ENCODE measurements at regions not wholly inside any gene's neighbourhood (a gene's known extent, or its start where the extent isn't known, plus 50 kb on each side); places are given as distances from the start of the nearest gene placed in this dataset.

DNA sequence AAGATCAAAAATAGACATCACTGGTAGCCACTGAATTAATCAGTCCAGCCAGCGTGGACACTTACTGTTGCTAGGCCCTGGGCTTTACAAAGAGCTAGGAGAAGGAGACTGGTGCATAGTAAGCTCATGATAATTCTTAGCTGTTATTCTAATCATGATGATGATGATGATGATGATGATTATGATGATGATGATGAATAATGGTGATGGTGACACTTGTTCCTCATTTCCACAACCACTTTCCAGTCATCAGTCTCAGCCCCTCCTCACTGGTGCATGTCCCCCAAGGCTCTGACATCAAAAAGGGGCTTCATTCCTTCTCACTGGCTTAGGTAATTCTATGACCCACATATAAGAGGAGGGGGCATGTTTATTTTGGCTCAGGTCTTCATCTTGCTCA is 701.0 kb downstream of the PTPRU start:
- H3K36me3 ChIP-seq (ENCODE audit: insufficient read depth, insufficient read length, low read length): no peaks in the 10 kb centered on the region
- no peaks in the 10 kb centered on the region for H3K9me3 ChIP-seq (ENCODE audit: insufficient read depth, low read length)
- no peak for TF ChIP-seq SUZ12 (IDR thresholded peaks at IDR 0.05; ENCODE audit: extremely low read depth, insufficient read depth, insufficient read length)
- no peak for TF ChIP-seq ZNF274 (IDR thresholded peaks at IDR 0.05; ENCODE audit: low read depth, low read length)
- TF ChIP-seq YY1 (IDR thresholded peaks at IDR 0.05; ENCODE audit: insufficient read depth, insufficient read length): no peak
- DNase-seq (ENCODE audit: low read depth, low spot score): no peak
- H3K27me3 ChIP-seq (ENCODE audit: insufficient read depth, insufficient read length): no peaks in the 10 kb centered on the region
- no peak overlapping the region for H3K9ac ChIP-seq (ENCODE audit: insufficient read length, low read depth)
- H3K4me1 ChIP-seq (ENCODE audit: insufficient read depth, insufficient read length): peaks cover 18% of the 10 kb centered on the region
- no peak overlapping the region for H3K4me3 ChIP-seq (ENCODE audit: insufficient read length, low read depth)

DNA sequence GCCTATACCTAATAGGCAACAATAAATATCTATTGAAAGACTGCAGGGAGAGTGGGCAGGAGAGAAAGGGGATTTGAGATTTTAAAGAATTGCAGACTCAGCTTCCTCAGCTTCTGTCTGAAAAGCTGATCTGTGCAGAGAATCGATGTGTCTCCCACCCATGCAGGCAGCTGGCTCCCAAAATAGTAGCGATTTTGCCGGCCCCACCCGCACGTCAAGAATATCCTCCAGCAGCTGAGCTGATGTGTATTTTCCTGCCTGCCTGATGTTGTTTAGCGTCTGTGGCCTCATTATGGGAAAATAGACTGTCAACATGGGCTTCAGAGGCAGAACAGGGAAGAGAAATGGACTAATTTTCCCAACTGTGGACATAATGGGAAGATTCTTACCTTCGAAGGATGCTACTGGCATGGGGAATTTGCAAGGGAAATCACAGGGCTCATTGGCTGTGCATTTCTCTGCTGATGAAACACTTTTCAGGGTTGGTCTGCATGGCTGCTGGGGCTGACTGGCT is 699.8 kb downstream of the PTPRU start:
- no peaks in the 10 kb centered on the region for H3K9me3 ChIP-seq (ENCODE audit: insufficient read depth, low read length)
- H3K27me3 ChIP-seq (ENCODE audit: insufficient read depth, insufficient read length): no peaks in the 10 kb centered on the region
- H3K9ac ChIP-seq (ENCODE audit: insufficient read length, low read depth): no peak overlapping the region
- H3K4me1 ChIP-seq (ENCODE audit: insufficient read depth, insufficient read length): peaks cover 18% of the 10 kb centered on the region
- no peaks in the 10 kb centered on the region for H3K36me3 ChIP-seq (ENCODE audit: insufficient read depth, insufficient read length, low read length)
- no peak for TF ChIP-seq ZNF274 (IDR thresholded peaks at IDR 0.05; ENCODE audit: low read depth, low read length)
- TF ChIP-seq SUZ12 (IDR thresholded peaks at IDR 0.05; ENCODE audit: extremely low read depth, insufficient read depth, insufficient read length): no peak
- TF ChIP-seq YY1 (IDR thresholded peaks at IDR 0.05; ENCODE audit: insufficient read depth, insufficient read length): no peak
- no peak for DNase-seq (ENCODE audit: low read depth, low spot score)
- no peak overlapping the region for H3K4me3 ChIP-seq (ENCODE audit: insufficient read length, low read depth)

DNA sequence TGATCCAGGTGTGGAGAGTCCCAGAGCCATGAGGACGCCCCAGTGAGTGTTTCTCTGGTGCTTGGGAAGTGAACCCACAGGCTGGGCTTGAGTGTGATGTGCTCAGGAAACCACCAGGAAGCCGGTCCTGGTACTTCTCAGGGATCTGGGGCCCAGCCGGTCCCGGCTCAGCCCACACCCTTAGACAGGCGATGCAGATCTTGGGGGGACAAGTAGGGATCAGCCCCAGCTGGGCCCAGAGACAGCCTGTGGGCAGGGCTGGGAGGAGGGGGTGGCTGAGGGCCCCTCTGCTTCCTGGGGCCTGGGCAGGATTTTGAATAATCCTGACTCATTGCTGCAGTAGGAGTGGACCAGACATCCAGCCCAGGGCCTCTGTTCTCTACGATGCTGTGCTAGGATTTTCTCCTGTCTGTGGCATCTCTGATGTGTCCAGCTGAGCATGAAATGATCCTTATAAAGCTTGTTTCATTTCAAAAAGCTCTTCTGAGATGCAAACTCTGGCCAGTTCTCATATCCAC is 698.0 kb downstream of the PTPRU start:
- Histone ChIP-seq H3K4me1 (ENCODE audit: insufficient read depth, insufficient read length) (peaks cover 18% of the 10 kb centered on the region), H3K9ac (ENCODE audit: insufficient read length, low read depth) (peak overlapping the region; percentile 21), H3K9me3 (ENCODE audit: insufficient read depth, low read length) (no peaks in the 10 kb centered on the region), H3K27me3 (ENCODE audit: insufficient read depth, insufficient read length) (no peaks in the 10 kb centered on the region), H3K36me3 (ENCODE audit: insufficient read depth, insufficient read length, low read length) (no peaks in the 10 kb centered on the region), H3K4me3 (ENCODE audit: insufficient read length, low read depth) (no peak overlapping the region)
- TF ChIP-seq ZNF274 (IDR thresholded peaks at IDR 0.05; ENCODE audit: low read depth, low read length): no peak
- TF ChIP-seq YY1 (IDR thresholded peaks at IDR 0.05; ENCODE audit: insufficient read depth, insufficient read length): no peak
- TF ChIP-seq SUZ12 (IDR thresholded peaks at IDR 0.05; ENCODE audit: extremely low read depth, insufficient read depth, insufficient read length): no peak
- DNase-seq (ENCODE audit: low read depth, low spot score): no peak

DNA sequence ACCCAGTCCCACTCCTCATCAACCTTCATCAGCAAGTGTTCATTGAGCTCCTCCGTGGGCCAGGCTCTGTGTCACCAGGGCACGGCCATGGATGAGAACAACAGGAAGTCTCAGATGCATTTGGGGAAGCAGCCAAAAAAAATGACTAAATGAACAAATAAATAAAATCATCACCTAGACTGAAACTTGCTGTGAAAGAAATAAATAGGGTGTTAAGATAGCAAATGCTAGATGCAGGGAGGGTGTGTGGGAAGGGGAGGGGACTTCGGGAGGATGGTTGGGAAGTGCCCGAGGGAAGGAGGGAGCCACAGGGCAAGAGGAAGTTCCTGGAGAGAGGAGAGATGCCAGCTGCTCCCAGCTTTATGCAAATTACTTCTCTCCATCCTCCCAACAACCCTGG is 696.7 kb downstream of the PTPRU start:
- H3K9ac ChIP-seq (ENCODE audit: insufficient read length, low read depth): no peak overlapping the region
- no peak for DNase-seq (ENCODE audit: low read depth, low spot score)
- H3K9me3 ChIP-seq (ENCODE audit: insufficient read depth, low read length): no peaks in the 10 kb centered on the region
- no peak overlapping the region for H3K4me3 ChIP-seq (ENCODE audit: insufficient read length, low read depth)
- no peaks in the 10 kb centered on the region for H3K36me3 ChIP-seq (ENCODE audit: insufficient read depth, insufficient read length, low read length)
- H3K4me1 ChIP-seq (ENCODE audit: insufficient read depth, insufficient read length): peaks cover 18% of the 10 kb centered on the region
- no peaks in the 10 kb centered on the region for H3K27me3 ChIP-seq (ENCODE audit: insufficient read depth, insufficient read length)
- TF ChIP-seq YY1 (IDR thresholded peaks at IDR 0.05; ENCODE audit: insufficient read depth, insufficient read length) (no peak), ZNF274 (IDR thresholded peaks at IDR 0.05; ENCODE audit: low read depth, low read length) (no peak), SUZ12 (IDR thresholded peaks at IDR 0.05; ENCODE audit: extremely low read depth, insufficient read depth, insufficient read length) (no peak)

DNA sequence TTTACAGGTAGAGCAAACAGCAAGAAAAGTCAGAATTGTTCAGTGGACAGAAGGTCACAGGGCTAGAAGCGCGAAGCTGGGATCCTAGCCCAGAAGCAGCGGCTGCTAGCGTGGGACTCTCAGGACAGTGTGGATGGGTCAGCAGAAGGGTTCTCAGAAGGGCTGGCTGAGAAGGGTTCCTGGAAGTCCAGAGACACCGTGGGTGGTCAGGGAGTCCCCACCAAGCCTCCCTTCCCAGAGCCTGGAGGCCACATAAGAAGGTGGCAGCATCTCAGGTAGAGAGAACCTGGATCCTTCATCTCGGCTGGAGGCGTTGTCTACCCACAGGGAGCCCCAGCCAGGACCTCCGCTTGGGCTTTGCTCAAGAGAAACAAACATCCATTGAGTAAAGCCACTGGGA is 696.3 kb downstream of the PTPRU start:
- Histone ChIP-seq H3K9me3 (ENCODE audit: insufficient read depth, low read length) (no peaks in the 10 kb centered on the region), H3K9ac (ENCODE audit: insufficient read length, low read depth) (no peak overlapping the region), H3K27me3 (ENCODE audit: insufficient read depth, insufficient read length) (no peaks in the 10 kb centered on the region), H3K36me3 (ENCODE audit: insufficient read depth, insufficient read length, low read length) (no peaks in the 10 kb centered on the region), H3K4me1 (ENCODE audit: insufficient read depth, insufficient read length) (peaks cover 18% of the 10 kb centered on the region), H3K4me3 (ENCODE audit: insufficient read length, low read depth) (no peak overlapping the region)
- DNase-seq (ENCODE audit: low read depth, low spot score): no peak
- TF ChIP-seq ZNF274 (IDR thresholded peaks at IDR 0.05; ENCODE audit: low read depth, low read length) (no peak), YY1 (IDR thresholded peaks at IDR 0.05; ENCODE audit: insufficient read depth, insufficient read length) (no peak), SUZ12 (IDR thresholded peaks at IDR 0.05; ENCODE audit: extremely low read depth, insufficient read depth, insufficient read length) (no peak)

DNA sequence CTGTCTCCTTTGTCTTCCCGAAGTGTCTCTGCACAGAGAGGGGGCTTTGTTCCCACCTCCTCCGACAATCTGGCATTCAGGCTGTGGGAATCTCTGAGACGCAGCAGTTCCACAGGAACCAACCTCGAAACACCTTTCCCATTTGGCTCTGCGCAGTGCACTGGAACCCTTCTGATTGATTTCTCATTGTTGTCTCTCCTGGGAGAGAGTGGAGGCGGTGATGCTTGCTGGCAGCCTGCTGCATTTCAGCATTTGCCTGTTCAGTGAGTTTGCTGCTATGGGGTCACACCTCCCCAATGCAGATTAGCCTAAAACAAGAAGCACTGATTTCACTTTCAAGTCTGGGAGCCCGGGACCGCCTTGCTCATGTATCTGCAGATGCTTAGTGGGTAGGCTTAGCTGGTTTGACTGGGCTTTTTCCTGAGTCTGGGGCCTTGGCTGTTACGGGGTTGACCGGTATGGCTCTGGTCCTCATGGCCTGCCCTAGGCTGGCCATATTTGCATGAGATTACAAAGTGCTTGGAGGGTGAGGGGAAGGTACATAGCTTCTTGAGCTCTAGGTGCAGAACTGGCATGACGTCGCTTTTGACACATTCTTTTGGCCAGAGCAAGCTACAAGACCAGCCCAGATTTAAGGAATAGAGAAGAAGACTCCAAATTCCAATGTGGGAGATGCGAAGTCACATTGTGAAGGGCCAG is 695.3 kb downstream of the PTPRU start:
- no peak for TF ChIP-seq YY1 (IDR thresholded peaks at IDR 0.05; ENCODE audit: insufficient read depth, insufficient read length)
- no peak for TF ChIP-seq ZNF274 (IDR thresholded peaks at IDR 0.05; ENCODE audit: low read depth, low read length)
- no peak for TF ChIP-seq SUZ12 (IDR thresholded peaks at IDR 0.05; ENCODE audit: extremely low read depth, insufficient read depth, insufficient read length)
- Histone ChIP-seq H3K9ac (ENCODE audit: insufficient read length, low read depth) (no peak overlapping the region), H3K9me3 (ENCODE audit: insufficient read depth, low read length) (no peaks in the 10 kb centered on the region), H3K4me1 (ENCODE audit: insufficient read depth, insufficient read length) (peaks cover 22% of the 10 kb centered on the region), H3K36me3 (ENCODE audit: insufficient read depth, insufficient read length, low read length) (no peaks in the 10 kb centered on the region), H3K27me3 (ENCODE audit: insufficient read depth, insufficient read length) (no peaks in the 10 kb centered on the region), H3K4me3 (ENCODE audit: insufficient read length, low read depth) (no peak overlapping the region)
- peak; percentile 43 for DNase-seq (ENCODE audit: low read depth, low spot score)

DNA sequence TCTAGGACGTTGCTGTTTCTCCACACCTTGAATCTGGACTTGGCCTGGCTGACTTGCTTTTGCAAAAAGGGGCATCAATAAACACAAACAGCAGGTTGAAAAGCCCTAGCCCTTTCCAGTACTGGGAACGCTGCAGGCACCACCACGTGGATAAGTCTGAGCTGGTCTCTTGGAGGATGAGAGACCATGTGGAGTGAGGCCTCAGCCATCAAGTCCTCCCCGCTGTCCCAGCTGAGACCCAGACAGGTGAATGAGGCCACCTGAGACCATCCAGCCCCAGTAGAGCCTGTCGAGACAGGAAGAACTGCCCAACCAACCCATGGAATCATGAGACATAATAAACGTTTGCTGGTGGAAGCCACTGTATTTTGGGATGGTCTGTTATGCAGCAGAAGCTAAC is 688.7 kb downstream of the PTPRU start:
- no peaks in the 10 kb centered on the region for H3K36me3 ChIP-seq (ENCODE audit: insufficient read depth, insufficient read length, low read length)
- H3K9ac ChIP-seq (ENCODE audit: insufficient read length, low read depth): no peak overlapping the region
- TF ChIP-seq ZNF274 (IDR thresholded peaks at IDR 0.05; ENCODE audit: low read depth, low read length): no peak
- no peak for TF ChIP-seq SUZ12 (IDR thresholded peaks at IDR 0.05; ENCODE audit: extremely low read depth, insufficient read depth, insufficient read length)
- no peak for TF ChIP-seq YY1 (IDR thresholded peaks at IDR 0.05; ENCODE audit: insufficient read depth, insufficient read length)

More for the DNA sequence above, 688.7 kb downstream of the PTPRU start:
- no peak overlapping the region for H3K4me3 ChIP-seq (ENCODE audit: insufficient read length, low read depth)
- peaks cover 23% of the 10 kb centered on the region for H3K4me1 ChIP-seq (ENCODE audit: insufficient read depth, insufficient read length)
- H3K9me3 ChIP-seq (ENCODE audit: insufficient read depth, low read length): no peaks in the 10 kb centered on the region
- DNase-seq (ENCODE audit: low read depth, low spot score): no peak
- no peaks in the 10 kb centered on the region for H3K27me3 ChIP-seq (ENCODE audit: insufficient read depth, insufficient read length)

Measured in NT2/D1 (cell line).